Panc1 (cell line): ENCODE measurements at regions not wholly inside any gene's neighbourhood (a gene's known extent, or its start where the extent isn't known, plus 50 kb on each side); places are given as distances from the start of the nearest gene placed in this dataset.

Experiments used
- ATAC-seq: fragments of 200-7000 bp; cut with Tn5 transposase; 2 replicates; pipeline ENCODE4 v1.9.1; 2020; ENCODE audit warnings: mild to moderate bottlenecking, moderate library complexity
- BruUV-seq: library from RNA; stranded (reverse); fragments of 400-500 nt; replicated peaks from 2 replicates; lab custom pipeline; 2021; lab: Mats Ljungman, UMichigan
- CTCF ChIA-PET: fragments of 300-600 bp; sonication (Branson Sonifier 250); formaldehyde crosslinking; loops from one replicate; lab custom pipeline; 2022; ENCODE audit warnings: antibody characterized with exemption; lab: Charles Lee
- POLR2A ChIA-PET: fragments of 300-600 bp; sonication (Branson Sonifier 250); formaldehyde crosslinking; loops from one replicate; lab custom pipeline; 2022; ENCODE audit warnings: antibody characterized with exemption; lab: Charles Lee
- DNase-seq: peaks from one replicate; pipeline ENCODE4 v3.0.0-alpha.2; 2010; ENCODE audit warnings: low read depth, low spot score
- H3K27ac ChIP-seq: 2 replicates; pipeline ENCODE4 v1.5.1; 2011; ENCODE audit warnings: mild to moderate bottlenecking, low read length, inconsistent platforms
- H3K27me3 ChIP-seq: fragments of 200-500 bp; sonication (Bioruptor generic); 2 replicates; pipeline ENCODE4 v1.6.0; 2014; ENCODE audit warnings: low read length, inconsistent platforms; ENCODE audit not compliant: control insufficient read depth, insufficient read depth
- H3K36me3 ChIP-seq: fragments of 200-500 bp; sonication (Bioruptor generic); 2 replicates; pipeline ENCODE4 v1.5.1; 2014; ENCODE audit warnings: inconsistent platforms, mild to moderate bottlenecking, low read length, moderate library complexity; ENCODE audit not compliant: control insufficient read depth, insufficient read depth
- H3K4me1 ChIP-seq: 2 replicates; pipeline ENCODE4 v1.5.1; 2011; ENCODE audit warnings: inconsistent platforms, mild to moderate bottlenecking, low read length, moderate library complexity; ENCODE audit not compliant: control insufficient read depth, insufficient read depth
- H3K4me3 ChIP-seq, 2 experiments: 2 replicates each; pipeline ENCODE4 v1.5.1; 2011 to 2012; ENCODE audit warnings: low read depth in 2 of 2, low read length in 2 of 2, mild to moderate bottlenecking in 2 of 2, inconsistent platforms in 1 of 2, moderate library complexity in 1 of 2
- H3K9me3 ChIP-seq: fragments of 200-500 bp; sonication (Bioruptor generic); 2 replicates; pipeline ENCODE4 v1.5.1; 2014; ENCODE audit warnings: low read depth, mild to moderate bottlenecking, inconsistent platforms, low read length, moderate library complexity; ENCODE audit not compliant: control insufficient read depth, insufficient read depth
- POLR2AphosphoS5 ChIP-seq: IDR thresholded peaks from 2 replicates; pipeline ENCODE4 v1.6.1; 2012; ENCODE audit warnings: mild to moderate bottlenecking, low read depth, low read length, moderate library complexity
- REST ChIP-seq, 2 experiments: IDR thresholded peaks; 2 replicates each; pipeline ENCODE4 v1.6.1; 2011 to 2012; ENCODE audit warnings: low read depth in 2 of 2, control low read depth in 1 of 2, low read length in 1 of 2, mild to moderate bottlenecking in 1 of 2, moderate library complexity in 1 of 2; ENCODE audit not compliant: insufficient read depth in 1 of 2
- SIN3A ChIP-seq: IDR thresholded peaks from 2 replicates; pipeline ENCODE4 v1.6.1; 2012; ENCODE audit warnings: low read depth, mild to moderate bottlenecking, low read length, moderate library complexity, borderline replicate concordance; ENCODE audit not compliant: insufficient read depth
- TCF7L2 ChIP-seq: IDR thresholded peaks from 2 replicates; pipeline ENCODE4 v1.6.1; 2011; ENCODE audit warnings: mild to moderate bottlenecking, low read depth, low read length, inconsistent platforms
- in situ Hi-C: cut with HindIII; loops from 2 replicates; pipeline ENCODE4 v1.10.0; 2016; ENCODE audit warnings: low sequenced_read_pairs, low pct_unique_long_range_greater_than_20kb
- intact Hi-C: fragments of 100-400 bp; cut with micrococcal nuclease; formaldehyde crosslinking; loops from one replicate; pipeline ENCODE4 v1.10.0; 2022; ENCODE audit not compliant: unreplicated experiment
- TF ChIP-seq, protein P1 (sequence below): fragments of 450-650 bp; IDR thresholded peaks from 2 replicates; pipeline ENCODE4 v1.5.1; 2017; ENCODE audit warnings: mild to moderate bottlenecking

- TF ChIP-seq POLR2AphosphoS5 (no peak), TCF7L2 (no peak), REST (IDR thresholded peaks at IDR 0.05; ENCODE audit: insufficient read depth in 1 of 2, low read depth in 2 of 2, low read length in 1 of 2) (no peak), SIN3A (no peak)
- TF ChIP-seq, protein P1, sequence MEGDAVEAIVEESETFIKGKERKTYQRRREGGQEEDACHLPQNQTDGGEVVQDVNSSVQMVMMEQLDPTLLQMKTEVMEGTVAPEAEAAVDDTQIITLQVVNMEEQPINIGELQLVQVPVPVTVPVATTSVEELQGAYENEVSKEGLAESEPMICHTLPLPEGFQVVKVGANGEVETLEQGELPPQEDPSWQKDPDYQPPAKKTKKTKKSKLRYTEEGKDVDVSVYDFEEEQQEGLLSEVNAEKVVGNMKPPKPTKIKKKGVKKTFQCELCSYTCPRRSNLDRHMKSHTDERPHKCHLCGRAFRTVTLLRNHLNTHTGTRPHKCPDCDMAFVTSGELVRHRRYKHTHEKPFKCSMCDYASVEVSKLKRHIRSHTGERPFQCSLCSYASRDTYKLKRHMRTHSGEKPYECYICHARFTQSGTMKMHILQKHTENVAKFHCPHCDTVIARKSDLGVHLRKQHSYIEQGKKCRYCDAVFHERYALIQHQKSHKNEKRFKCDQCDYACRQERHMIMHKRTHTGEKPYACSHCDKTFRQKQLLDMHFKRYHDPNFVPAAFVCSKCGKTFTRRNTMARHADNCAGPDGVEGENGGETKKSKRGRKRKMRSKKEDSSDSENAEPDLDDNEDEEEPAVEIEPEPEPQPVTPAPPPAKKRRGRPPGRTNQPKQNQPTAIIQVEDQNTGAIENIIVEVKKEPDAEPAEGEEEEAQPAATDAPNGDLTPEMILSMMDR = no peak
- H3K36me3 ChIP-seq = no peaks in the 10 kb centered on the region
- intact Hi-C loops (no loop called here), in situ Hi-C loops (no loop called here)
- H3K9me3 ChIP-seq = peaks cover 11% of the 10 kb centered on the region; the same call in 1 of the 2 replicates
- ChIA-PET POLR2A (no interaction called here), CTCF (no interaction called here)
- ATAC-seq (no peak), DNase-seq (no peak)
- H3K27me3 ChIP-seq = no peaks in the 10 kb centered on the region
- H3K27ac ChIP-seq = no peak overlapping the region
- H3K4me1 ChIP-seq = no peaks in the 10 kb centered on the region
- BruUV-seq = no TSS peak
- no peak overlapping the region for H3K4me3 ChIP-seq
Observed at GRCh38 chr6:141531040-141531439, 601.7 kb upstream of the GJE1 start.

GRCh38 chr6:141528596-141528995 lies 604.1 kb upstream of the GJE1 start:
- DNase-seq (no peak), ATAC-seq (no peak)
- TF ChIP-seq, protein P1 = no peak
- TF ChIP-seq POLR2AphosphoS5 = no peak
- TF ChIP-seq REST (IDR thresholded peaks at IDR 0.05; ENCODE audit: insufficient read depth in 1 of 2, low read depth in 2 of 2, low read length in 1 of 2) = no peak
- intact Hi-C loops (no loop called here), in situ Hi-C loops (no loop called here)
- ChIA-PET CTCF (no interaction called here), POLR2A (no interaction called here)
- BruUV-seq = no TSS peak
- no peaks in the 10 kb centered on the region for H3K4me1 ChIP-seq
- no peaks in the 10 kb centered on the region for H3K36me3 ChIP-seq
- H3K27me3 ChIP-seq = no peaks in the 10 kb centered on the region
- peaks cover 11% of the 10 kb centered on the region; the same call in 1 of the 2 replicates for H3K9me3 ChIP-seq
- no peak overlapping the region for H3K4me3 ChIP-seq
- H3K27ac ChIP-seq = no peak overlapping the region
